Sciatic nerve (tissue), 2 donors: ENCODE measurements at regions not wholly inside any gene's neighbourhood (a gene's known extent, or its start where the extent isn't known, plus 50 kb on each side); places are given as distances from the start of the nearest gene placed in this dataset.
"Not testable (repeated sequence)": the region's sequence is repeated elsewhere in the genome, so short reads cannot be mapped to it uniquely, and the experiment has no call there.

ENCODE experiments used
- ATAC-seq: fragments of 200-7000 bp; cut with Tn5 transposase; one replicate; pipeline ENCODE4 v1.9.1; 2020; ENCODE audit warnings: mild to moderate bottlenecking, moderate library complexity
- DNase-seq: peaks from one replicate; pipeline ENCODE4 v3.0.0-alpha.2; 2020; ENCODE audit warnings: low spot score
- intact Hi-C: fragments of 100-400 bp; cut with DNase I; formaldehyde crosslinking; loops from one replicate; pipeline ENCODE4 v1.14.2; 2022
- donor health status: DM: no; HTN: no; CAD: no.
- donor health status: DM: no; HTN: no; CAD: no.

DNA sequence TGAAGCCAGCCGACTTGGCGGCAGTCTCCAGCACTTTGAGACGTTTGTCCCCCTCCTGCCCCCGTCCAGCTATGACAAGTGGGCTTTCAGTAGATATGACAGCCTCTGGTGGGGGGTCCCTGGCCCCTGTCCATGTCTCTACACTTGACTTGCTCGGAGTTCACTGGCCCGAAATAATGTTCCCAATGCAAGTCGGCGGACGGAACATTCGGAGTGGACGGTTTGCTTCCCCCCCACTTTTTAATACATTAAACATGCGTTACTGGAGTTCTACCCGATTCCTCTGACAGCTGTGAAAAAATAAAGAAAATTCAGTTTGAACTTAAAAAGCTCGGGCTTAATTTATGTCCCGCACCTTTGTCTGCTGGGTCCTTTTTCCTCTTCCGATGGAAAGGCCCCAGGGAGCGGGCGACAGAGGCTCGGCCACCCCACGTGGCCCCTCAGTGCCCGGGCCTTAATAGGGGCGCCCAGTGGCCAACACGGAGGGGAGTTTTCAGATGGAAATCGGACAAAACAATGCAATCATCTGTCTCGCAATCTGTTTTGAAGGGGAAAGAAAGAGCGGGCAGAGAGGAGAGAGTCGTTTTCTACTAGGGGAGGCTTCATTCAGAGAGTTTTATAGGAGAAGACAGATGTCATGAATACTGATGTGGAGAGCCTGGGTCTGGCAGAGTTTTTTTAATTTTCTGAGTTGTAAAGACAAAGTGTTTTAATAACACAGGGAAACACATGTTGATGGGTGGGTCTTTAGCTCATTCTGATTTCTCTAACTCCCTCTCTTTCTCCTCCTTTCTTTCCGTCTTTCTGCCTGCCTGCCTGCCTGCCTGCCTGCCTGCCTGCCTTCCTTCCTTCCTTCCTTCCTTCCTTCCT, 50.2 kb downstream of the SMIM38 start:
- ATAC-seq (no peak), DNase-seq (peak; percentile 44)
- intact Hi-C loops, result no loop called here

DNA sequence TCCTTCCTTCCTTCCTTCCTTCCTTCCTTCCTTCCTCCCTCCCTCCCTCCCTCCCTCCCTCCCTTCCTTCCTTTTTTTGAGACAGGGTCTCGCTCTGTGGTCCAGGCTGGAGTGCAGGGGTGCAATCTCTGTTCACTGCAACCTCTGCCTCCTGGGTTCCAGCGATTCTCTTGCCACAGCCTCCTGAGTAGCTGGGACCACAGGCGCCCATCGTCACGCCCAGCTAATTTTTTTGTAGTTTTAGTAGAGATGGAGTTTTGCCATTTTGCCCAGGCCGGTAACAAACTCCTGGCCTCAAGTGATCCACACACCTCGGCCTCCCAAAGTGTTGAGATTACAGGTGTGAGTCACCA, 50.9 kb downstream of the SMIM38 start:
- intact Hi-C loops, ATAC-seq: not testable (repeated sequence)
- peak; percentile 34 for DNase-seq

DNA sequence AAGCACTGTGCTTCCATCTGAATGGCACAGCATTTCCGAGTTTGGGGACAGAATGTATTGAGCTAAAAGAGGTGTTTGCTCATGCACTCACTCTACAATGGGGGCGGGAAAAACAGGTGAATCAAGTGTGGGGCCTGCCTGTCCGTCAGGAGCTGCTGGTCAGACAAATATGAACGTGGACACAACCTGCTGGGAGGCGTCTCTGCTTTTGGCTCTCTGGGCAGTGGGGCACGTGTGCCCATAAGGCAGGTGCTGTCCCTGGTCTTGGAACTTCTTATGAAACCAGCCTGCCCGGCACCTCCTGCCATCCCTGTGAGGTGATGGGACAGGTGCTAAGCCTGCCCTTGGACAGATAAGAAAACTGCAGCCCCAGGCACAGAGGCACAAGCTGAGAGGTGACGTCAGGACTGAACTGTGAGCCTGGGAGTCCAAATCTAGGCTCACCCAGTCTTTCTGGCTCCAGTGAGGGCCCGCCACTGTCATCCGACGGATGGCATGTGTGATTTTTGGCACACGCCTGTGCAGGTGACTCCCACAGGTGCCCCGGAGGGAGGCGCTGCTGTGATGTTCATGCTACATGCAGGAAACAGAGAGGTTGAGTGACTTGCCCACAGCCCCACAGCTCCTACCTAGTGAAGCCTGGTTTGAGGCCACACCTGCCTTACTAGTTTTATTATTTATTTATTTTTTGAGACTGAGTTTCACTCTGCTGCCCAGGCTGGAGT, 51.6 kb downstream of the SMIM38 start:
- intact Hi-C loops, result no loop called here
- DNase-seq, result peak; percentile 42
- ATAC-seq, result no peak

DNA sequence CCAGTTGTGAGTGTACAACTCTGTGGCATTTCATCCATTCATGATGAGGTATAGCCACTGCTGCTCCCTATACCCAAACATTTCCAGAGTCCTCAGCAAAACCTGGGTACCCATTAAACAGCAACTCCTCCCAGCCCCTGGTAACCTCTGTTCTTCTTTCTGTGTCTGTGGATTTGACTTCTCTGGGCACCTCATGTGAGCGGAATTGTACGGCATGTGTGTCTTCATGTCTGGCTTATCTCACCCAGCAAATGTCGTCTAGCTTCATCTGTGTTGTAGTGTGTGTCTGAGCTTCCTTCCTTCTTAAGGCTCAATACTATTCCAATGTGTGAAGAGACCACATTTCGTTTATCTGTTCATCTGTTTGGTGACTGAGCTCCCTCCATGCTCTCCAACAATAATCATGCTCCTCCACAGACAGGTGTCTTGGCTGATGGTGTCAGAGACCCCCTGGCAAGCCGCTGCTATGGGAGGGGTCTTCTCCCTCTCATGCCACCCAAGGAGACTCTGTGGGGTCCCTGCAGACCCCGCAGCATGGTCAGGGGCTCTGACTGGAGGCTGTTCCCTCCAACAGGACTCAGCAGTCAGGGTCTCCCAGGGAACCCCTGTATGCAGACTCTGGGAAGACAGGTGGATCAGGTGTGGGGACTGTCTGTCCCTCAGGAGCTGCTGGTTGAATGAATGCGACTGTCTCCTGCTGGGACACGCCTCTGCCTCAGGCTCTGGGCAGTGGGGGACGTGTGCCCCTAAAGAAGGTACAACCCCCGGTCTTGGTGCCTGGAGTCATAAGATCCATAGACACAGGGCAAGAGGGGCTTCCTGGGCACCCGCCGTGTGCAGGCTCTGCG, 52.7 kb downstream of the SMIM38 start:
- intact Hi-C loops, result no loop called here

DNA sequence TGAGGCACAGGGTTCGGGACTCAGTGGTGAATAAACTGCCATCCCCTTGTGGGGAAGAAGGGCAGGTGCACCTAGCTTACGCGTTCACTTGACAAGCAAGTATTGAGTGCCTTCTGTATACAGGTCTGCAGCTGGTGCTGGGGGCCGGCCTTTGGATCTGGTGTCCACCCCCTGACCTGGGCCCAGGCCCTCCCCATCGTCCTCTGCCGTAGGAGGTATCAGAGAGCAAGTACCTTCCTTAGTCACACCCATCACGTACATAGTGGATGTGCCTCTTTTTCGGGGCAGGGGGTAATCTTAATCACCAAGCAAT, 53.3 kb downstream of the SMIM38 start:
- intact Hi-C loops, result no loop called here
- ATAC-seq (no peak), DNase-seq (peak; percentile 36)

More for the DNA sequence above, 52.7 kb downstream of the SMIM38 start:
- peak; percentile 42 for DNase-seq
- no peak for ATAC-seq

DNA sequence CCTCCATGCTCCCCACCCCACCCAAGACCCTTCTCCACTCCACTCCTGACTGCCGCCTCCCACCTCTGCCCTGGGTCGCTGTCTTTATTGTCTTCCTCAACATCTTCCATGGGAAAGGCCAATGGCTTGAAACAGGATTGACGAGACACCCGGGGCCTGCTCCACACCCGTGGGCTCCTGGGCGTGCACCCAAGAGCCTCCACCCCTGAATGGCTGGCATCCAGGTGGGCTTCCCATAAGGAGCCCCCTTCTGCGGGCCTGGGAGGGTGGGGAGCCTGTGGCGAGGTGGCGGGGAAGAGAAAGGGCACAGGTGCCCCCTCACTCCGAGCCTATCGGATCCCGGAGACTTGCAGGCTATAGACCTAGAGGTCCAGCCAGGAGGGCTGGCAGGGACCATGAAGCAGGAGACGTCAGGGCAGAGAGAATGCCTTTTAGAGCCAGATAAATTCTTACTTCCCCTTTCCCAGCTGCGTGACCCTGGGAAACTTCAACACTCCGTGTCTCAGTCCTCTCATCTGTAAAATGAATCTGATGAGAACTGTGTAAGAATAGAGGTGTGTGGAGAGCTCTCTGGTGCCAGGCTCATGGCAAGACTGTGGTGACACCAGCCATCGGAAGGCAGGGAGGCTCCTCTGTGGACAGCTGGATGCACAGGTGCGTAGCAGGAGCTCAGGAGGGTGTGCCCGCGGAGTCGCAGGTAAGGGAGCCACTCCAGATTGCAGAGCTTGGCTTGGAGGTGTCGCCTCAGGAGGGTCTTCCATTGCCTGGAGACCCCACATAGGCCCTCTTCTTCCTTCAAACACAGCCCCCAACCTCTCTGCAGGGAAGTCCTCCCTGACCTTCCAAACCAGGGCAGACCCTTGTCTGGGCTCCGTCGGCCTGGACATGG, 53.9 kb downstream of the SMIM38 start:
- DNase-seq, result peak; percentile 45

DNA sequence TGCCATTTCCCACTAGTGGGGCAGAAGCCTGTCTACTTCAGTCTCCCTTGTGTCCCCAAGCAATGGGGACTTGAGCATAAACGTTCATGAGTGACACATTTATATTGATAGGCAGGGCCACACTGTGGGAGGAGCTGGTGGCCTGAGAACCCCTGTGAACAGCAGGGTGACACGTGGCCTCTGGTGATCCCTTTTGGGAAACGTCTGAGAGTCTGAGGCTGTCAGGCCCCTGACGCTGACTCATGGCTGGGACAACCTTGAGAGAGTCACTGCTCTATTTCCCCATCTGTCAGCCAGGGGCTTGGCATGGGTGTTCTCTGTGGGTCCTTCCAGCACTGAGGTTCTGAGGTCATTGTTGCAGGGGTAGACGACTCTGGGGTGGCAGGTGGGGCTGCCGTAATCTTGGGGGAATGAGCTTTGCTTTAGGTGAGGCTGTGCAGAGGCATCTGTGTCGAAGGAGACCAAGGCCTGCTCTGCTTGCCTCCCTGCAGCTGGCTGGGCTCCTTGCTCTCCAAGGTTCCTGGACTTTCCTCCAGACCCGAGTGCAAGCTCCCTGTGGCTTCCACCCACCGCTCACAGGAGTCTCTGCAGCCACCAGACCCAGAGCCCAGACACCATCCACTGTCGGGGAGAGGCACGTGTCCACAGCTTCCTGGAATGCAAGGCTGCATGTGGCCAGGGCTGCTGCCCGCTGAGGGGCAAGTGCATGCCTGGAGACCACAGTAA, 54.7 kb downstream of the SMIM38 start:
- ATAC-seq (no peak), DNase-seq (peak; percentile 35)
- intact Hi-C loops, result loop anchor here (10.0 kb wide), 1 partner anchor 76 kb away; no protein-coding TSS in a partner anchor

More for the DNA sequence above, 53.9 kb downstream of the SMIM38 start:
- intact Hi-C loops, result loop anchor here (10.0 kb wide), 1 partner anchor 75 kb away; no protein-coding TSS in a partner anchor
- ATAC-seq, result no peak

DNA sequence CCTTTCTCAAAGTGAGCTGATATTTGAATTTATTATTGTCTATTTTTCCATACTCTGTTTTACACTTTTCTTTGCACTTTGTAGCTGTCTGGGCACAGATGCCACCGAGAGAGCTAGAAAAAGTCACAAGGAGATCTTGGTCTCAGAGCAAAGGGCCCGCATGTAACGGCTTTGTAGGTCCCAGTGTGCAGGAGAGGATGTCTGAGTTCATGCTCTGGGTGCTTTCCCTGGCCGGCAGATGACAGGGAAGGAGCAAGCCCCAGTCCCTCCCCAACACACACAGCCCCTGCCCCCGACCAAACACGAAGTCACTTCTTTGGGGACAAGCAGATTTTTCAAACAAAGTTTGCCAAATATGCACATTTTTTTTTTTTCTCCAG, 55.8 kb downstream of the SMIM38 start:
- DNase-seq (peak; percentile 48), ATAC-seq (no peak)
- intact Hi-C loops, result loop anchor here (10.0 kb wide), 1 partner anchor 77 kb away; no protein-coding TSS in a partner anchor

DNA sequence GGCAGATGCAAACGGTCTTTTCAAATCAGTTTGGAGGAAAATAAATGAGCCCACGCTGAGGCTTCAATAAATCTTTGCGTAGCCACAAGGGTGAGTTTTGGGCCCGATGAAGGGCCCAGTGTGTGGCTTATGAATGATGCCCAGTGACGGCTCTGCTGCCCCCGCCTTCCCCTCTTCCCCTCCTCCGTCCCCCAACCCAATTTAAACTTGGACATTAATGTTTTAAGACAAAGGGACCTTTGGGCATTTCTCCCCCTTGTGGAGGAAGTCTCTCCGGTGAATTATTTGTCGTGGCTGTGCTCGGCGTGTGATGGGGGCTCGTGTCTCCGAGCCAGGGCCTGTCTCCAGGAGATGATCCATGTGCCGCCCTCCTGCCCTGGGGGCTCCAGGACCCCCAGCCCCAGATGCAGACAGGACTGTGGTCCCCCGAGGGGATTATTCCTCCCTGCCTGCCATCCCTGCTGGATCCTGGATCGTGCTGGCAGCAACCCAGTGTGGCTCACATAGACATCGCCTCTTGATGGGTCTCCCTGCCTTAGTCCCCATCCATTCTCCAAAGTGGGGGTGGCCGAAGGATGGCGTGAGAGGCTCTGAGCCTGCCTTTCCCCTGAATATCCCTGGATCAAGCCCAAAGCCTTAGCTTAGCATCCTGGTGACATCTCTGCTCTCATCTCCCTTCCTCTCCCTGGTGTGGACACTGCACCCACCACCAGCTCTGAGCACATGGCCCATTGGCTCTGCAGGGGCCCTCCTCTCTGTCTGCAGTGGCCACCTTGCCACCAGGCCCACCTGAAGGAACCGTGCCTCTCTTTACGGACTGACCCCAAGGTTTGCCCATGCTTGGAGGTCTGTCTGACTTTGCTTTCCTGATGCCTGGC, 56.4 kb downstream of the SMIM38 start:
- ATAC-seq (no peak), DNase-seq (peak; percentile 49)
- intact Hi-C loops, result loop anchor here (10.0 kb wide), 1 partner anchor 77 kb away; no protein-coding TSS in a partner anchor

DNA sequence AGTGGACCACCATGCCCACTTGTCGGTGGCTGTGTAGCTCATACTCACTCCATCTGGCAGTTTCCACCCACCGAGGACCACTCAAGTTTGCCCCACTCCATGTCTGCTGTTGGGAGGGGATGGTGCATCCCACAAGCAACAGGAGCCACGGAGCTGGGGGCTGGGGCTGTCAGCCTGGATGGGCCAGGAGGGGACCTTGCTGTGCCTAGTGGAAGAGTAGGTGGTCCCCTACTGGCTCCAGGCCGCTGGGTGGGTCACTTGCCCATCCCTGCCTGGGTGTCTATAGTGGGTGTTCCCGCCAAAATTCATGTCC, 57.0 kb downstream of the SMIM38 start:
- intact Hi-C loops, result loop anchor here (10.0 kb wide), 1 partner anchor 78 kb away; no protein-coding TSS in a partner anchor
- no peak for ATAC-seq
- DNase-seq, result no peak

DNA sequence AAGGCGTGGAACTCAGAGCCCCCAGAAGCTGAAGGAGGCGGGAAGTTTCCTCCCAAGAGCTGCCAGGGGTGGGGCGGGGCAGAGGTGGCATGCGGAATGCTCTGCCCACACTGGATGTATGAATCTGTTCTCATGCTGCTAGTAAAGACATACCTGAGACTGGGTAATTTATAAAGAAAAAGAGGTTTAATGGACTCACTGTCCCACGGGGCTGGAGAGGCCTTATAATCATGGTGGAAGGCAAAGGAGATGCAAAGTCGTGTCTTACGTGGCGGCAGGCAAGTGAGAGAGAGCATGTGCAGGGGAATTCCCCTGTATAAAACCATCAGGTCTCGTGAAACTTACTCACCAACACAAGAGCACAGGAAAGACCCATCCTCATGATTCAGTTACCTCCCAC, 57.6 kb downstream of the SMIM38 start:
- no peak for ATAC-seq
- intact Hi-C loops, result loop anchor here (10.0 kb wide), 1 partner anchor 79 kb away; no protein-coding TSS in a partner anchor
- peak; percentile 36 for DNase-seq

DNA sequence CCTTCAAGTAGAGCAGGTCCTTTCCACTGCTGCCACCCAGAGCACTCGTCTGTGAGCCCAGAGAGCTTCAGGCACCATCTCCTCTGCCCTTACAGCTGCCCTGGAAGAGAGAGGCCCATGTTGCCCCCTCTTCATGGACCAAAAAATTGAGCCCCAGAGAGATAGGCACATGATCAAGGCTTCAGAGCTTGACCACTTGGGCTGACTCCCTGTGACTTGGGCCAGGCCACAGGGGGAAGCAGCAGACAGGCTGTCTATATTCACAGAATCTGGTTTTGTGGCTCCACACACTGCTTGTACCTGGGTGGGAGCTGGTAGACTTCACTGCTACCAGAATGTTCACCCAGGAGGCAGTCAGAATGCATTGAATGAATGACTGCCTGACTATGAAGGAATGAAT, 58.2 kb downstream of the SMIM38 start:
- peak; percentile 19 for DNase-seq
- ATAC-seq, result no peak
- intact Hi-C loops, result loop anchor here (10.0 kb wide), 1 partner anchor 79 kb away; no protein-coding TSS in a partner anchor

DNA sequence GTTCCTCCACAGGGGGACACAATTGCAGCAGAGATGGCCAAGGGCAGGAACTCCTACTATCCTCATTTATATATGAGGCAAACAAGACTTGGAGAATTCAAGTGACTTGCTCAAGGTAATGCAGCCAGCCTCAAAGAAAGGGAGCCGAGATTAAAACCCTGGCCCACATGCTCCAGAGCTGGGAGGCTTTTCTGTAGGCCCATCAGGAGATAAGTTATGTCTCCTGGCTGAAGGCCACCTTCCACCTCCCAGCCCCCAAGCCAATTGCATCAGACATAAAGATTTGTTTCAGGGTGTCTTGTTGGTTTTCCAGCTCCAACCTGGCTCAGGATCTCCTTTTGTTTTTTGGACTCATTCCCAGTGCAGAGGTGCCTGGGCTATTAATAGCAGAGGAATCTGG, 59.5 kb downstream of the SMIM38 start:
- intact Hi-C loops, result loop anchor here (10.0 kb wide), 1 partner anchor 80 kb away; no protein-coding TSS in a partner anchor
- no peak for ATAC-seq
- DNase-seq, result peak; percentile 7

DNA sequence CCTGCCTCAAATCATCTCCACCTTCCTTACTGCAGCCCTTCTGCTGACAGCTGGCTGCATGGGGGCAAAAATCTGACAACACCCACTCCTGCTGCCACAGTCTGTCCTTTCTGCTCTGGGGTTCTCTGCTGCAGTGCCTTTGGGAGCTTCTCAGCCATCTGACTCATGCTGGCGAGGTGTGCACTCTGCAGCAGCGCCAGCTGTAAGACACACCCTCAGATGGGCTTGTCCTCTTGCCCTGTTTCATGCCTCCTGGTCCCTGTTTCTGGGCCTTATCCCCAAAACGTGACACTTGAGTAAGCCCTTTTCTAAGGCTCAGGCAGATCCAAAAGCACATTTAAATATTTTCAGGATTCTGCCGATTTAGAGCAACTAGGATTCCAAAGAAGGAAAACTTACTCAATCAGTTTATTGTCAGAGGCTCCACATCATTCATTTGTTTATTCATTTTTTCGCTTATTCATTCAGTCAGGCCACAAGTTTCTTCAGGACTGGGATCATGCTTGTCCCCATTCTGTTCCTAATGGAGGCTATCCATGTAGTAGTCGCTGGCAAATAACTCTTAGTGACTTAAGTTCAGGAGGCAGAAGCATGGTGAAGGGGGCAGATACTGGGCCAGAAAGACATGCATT, 60.2 kb downstream of the SMIM38 start:
- intact Hi-C loops, result loop anchor here (10.0 kb wide), 1 partner anchor 81 kb away; no protein-coding TSS in a partner anchor
- DNase-seq, result peak; percentile 18
- no peak for ATAC-seq

DNA sequence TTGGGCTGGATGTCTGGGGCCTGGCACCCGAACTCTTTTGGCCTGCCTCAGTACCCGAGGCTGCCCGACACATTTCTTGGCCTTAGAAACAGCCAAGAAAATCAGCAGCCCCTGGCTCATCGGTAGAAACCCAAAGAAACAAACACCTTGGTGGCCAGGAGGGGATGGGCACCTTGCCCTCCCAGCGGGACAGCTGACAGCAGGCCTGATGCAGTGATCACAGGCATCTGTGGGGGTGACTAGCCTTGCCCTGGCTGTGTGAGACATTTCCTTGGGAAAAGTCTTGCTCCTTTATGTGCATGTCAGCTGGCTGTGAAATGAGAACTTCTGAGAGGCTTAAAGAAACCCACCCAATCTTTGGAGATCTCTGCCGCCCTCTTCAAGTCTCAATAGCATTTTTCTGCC, 60.9 kb downstream of the SMIM38 start:
- DNase-seq, result peak; percentile 27
- intact Hi-C loops, result loop anchor here (10.0 kb wide), 1 partner anchor 82 kb away; no protein-coding TSS in a partner anchor
- ATAC-seq, result no peak
